ENCODE measurements at regions not wholly inside any gene's neighbourhood (a gene's known extent, or its start where the extent isn't known, plus 50 kb on each side); places are given as distances from the start of the nearest gene placed in this dataset.

DNA sequence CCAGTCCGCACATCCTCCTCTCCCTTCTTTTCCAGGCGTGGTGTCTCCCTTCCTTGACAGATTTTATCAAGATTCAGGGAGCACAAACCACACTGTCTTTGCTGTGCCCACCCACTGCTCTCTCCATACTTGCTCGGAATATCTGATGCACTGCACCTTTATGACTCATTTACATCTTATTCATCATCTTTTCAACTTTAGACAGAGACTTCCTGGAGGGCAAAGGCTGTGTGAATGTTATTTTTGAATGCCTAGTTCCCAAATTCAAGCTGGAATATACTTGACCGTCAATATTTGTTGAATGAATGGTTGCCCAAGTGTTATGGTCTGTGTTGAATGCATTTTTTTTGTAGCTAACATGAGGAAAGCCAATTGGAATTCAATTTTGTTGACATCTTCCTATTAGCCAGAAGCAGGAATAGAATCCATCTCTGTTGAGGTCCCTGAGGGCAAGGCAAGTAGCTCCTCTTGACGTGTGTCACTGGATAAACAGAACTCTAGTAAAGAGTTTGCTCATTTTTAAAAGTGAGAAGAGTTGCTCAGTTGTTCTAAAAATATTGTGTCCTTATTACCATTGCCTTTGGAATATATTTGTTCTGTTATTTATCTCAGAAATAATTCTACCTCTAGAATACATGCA, 95.0 kb downstream of the KLF6 start:
- no peak for DNase-seq

DNA sequence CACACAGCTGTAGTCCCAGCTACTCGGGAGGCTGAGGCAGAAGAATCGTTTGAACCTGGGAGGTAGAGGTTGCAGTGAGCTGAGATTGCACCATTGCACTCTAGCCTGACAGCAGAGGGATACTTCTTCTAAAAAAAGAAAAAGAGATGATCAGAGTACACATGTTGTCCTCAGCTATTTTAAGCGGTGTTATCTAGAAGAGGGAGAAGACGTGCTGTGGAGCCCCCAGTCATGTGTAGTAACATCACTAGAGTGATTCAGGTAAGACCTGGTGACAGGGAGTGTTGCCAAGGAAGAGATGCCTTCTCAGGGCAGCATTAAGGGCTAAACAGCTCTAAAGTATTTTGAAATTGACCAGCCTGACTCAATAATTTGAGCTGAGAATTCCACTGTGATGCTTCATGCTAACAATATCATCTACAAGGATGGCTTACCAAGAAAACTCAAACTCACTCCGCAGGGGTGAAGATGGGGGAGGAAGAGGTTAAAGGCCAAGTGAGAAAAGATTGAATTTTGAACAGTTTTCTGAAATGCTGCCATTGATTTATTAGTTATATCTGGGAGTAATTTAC, 97.4 kb downstream of the KLF6 start:
- DNase-seq = no peak

DNA sequence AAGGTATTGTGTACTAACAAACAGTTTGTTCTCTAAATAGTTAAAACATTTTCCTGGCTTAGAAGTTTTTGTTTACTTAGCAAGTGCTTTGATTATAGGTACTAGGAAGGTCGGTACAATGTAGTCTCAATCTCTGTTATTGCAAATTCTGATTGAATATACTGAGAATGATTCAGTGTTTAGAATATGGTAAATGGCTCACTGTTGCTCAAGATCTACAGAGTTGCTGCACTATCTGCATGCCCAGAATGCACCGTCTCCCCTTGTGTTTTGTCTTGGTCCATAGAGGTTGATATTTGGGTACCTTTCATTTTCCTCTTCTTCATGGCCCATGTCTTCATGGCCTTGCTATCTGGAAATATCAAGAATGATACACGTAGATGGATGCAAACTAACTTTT, 99.6 kb downstream of the KLF6 start:
- DNase-seq = no peak

DNA sequence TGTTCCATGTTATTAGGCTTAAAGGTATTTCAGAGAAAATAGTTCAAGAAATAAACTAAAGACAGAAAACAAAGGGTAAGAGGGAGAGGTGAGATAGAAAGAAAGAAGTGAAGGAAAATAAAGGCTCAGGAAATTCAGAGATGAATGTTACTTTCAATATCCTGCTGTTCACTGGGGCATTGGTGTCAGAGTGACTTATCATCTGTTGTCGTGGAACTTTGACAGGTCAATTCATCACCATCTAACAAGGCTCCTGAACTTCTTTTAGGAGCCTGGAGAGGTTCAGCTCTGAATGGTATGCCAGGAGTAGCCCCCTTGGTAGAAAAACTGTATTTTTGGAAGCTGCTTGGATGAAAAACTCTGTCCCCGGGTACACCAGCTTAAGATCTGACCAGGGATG, 100.1 kb downstream of the KLF6 start:
- DNase-seq = no peak

DNA sequence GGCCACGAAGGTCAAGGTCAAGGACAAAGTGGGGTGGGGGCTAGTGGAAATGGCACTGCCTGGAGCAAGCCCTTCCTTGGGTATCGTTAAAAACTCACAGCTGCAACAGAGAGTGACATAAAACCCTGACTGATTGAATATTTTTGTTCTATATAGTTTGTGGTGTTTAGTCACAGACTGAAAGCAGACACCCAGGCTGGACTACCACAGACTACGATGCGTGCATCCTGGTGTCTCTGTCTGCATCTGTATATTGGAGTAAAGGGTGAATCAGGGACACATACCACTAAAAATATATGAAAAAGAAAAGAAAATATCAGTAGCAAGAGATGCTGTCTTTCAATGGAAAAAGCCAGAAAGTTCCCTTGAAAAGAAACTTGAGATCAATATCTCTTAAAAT, 101.4 kb downstream of the KLF6 start:
- DNase-seq = no peak

DNA sequence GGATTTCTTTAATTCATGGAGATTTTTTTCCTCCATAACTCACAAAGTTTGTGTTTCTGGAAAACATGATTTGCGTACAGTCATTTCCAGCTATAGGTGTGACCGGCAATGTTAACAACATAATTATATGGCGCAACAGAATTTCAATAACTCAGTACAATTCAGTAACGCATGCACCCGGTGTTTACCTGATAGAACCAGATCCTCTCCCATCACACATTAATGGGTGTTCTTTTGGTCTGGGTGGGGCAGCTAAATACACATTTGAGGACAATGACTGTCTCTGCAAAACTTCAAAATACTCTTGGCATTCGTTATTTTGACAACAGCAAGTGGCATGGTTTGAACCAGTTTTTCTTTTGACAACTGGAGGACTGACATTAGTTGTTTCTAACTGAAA, 102.3 kb downstream of the KLF6 start:
- DNase-seq = no peak

DNA sequence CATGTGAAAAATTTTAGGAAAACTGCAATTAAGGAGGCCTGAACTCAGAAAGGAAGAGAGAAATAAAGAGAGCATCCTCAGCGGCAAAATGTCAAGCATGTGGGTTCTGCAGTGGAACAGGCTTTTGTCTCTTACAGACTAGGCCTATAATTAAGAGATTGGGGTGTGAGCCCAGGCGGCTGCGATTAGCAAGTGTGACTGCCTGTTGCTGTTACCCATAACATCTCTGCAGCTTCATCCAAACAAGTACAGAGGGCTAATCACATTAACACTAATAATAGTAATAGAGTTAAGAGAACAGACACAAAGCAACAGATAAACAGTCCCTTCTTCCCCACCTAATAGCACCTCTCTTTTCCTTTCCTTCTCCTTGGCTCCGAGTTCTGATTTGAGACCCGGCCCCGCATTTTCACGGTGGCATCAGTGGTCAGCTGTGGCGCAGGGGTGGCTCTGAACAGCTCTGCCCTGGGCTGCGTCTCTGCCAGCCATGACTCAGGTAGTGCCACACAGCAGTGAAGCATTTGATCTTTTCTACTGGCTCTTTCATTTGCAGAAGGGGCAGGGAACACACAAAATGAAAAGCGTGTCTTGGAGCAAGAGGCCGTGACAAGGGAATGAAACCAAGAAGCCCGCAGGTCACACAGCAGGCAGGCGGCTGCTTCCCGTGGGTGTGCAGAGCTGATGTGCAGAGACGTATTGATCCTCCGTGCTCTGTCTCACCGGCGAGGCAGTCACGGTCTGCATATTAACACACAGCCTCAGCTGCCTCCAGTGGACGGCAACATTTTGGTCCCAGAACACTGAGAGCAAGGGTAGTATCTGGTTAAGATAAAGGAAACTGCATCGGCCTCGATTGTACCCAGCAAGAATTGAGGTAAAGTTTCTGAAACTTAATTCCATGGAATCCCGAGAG, 103.1 kb downstream of the KLF6 start:
- no peak for DNase-seq

DNA sequence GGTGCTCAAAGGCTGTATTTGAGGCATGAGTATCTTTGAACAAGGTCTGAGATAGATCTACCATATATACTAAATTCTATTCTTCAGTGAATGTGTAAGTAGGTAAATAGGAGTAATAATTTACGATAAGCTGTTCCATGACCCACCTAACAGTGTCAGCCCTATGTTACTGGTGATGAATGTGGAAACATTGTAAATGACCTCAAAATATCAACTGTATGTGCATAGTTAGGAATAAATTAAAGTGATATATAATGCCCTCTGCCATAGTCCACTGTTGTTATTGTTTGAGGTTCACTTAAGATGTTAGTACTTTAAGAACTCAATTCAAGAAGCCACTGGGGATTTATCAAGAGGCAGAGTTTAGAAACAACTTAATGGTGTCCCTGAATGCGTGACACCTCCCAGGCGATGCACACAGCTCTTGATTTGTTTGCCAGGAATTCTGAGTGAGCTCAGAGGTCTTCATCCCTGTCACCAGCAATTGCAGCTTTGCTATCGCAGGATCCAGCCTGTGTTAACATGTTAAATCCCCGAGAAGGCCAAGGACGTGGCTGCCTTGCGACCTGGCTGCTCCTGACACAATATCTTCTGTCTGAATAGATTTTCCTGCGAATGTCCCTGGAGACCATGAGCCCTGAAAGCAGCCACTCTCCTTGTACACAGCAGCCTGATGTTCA, 104.9 kb downstream of the KLF6 start:
- DNase-seq = no peak

DNA sequence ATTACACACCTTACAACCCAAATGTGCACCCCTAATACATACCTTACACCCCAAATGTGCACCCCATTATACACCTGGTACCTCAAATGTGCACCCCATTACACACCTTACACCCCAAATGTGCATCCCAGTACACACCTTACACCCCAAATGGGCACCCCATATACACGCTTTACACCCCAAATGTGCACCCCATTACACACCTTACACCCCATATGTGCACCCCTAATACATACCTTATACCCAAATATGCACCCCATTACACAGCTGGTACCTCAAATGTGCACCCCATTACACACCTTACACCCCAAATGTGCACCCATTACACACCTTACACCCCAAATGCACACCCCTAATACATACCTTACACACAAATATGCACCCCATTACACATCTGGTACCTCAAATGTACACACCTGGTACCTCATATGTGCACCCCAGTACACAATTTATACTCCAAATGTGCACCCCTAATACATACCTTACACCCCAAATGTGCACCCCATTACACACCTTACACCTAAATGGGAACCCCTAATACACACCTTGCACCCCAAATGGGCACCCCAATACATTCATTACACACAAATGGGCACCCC, 106.3 kb downstream of the KLF6 start:
- DNase-seq = no peak

DNA sequence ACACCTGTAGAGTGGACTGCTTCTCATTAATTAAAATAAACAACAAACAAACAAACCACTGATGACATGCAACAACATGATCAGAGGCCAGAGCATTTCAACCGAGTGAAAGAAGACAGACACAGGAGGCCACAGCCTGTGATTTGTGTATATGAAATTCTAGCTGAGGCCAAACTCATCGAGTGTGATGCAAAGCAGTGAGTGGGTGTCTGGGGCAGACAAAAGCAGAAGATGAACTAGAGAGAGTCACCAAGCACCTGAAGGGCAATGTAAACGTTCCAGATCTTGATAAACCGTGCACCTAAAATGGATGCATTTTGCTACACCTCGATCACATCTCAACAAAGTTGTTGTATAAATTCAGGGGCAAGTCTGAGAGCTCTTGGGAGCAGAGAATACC, 108.4 kb downstream of the KLF6 start:
- DNase-seq = no peak

DNA sequence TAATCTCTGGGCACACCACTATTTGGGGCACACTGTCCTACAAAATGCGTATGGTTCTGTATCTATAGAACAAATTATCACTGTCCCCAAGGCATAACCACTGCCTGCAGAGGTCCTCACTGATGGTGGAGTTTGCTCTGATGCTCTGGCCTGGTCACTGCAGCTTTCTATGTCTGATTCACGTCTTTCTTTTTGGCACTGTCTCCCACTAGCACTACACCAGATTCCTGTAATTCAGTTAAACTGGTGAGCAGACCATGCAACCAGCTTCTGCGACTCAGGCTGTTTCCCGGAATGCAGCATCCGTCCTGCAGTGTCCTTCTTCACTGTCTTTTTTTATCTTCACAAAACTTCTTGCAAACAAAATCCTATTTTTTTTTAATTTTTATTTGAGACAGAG, 112.8 kb downstream of the KLF6 start:
- DNase-seq = no peak

DNA sequence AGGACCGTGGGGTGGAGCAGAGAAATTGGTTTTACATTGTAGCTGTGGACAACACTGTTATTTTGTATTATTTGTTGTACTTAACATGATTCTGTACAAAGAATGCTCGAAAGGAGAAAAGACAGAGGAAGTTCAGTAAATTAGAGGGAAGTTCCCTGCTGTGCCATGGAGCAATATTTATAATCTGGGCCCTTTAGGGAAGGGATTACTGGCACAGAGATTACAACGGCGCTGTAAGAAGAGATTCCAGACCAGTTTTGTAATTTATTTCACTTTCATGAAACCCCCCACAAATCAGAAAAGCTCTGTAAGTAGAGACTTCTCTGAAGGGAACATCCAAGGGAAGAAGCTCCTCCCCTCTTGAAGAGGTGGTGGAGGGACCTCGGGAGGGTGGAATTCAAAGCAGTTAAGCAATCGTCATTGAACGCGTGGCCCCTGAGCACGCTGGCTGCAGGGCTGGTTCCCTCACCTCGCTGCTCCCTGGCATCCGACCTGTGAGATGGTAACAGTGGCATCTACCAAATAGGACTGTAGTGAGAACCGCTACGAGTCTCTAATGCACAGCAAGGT, 113.5 kb downstream of the KLF6 start:
- no peak for DNase-seq

DNA sequence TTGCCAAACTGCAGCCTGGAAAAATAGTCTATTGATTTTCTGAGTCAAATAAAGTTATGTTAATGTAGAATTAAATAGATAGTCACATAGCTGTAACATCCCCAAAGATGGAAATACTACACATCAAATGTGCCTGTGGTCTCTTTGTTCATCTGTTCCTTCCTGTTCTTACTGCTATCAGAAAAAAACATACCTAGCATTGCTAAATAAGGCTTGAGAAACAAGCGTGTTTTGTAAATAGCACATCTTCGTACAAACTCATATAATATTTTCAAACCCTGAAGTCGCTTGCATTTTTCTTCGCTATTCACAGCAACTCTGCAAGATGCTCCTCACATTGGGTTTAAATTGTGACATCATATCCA, 116.1 kb downstream of the KLF6 start:
- DNase-seq = no peak

DNA sequence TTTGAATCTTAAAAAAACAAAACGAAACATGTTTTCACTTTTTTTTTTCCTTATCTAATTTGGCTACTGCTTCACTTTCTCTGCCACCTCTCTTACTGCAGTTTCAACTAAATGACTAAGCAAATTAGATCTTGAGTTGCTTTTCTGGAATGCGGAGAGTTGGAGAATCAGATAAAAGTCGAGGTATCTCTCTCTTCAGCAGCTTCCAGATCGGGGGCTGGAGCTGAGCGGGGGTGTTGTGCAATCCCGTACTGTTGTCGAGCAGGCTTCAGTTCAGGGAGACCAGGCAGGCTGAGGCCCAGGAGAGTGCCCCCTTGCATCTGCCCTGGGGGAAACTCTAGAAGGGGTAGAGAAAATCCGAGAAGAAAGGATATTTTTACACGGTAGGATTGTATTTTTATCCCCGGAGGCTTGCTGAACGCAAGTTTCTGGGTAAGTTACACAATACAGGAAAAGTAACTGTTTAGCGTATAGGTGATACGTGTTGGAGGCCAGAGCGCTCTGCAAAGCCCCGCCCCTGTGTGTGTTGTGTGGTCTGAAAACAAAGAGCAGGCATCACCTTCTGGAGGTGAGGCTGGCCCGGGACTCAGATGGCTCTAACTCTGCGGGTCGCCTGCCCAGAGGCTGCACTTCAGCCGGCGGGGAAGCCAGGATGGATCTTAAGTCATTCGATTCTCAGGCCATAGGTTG, 116.6 kb downstream of the KLF6 start:
- no peak for DNase-seq

DNA sequence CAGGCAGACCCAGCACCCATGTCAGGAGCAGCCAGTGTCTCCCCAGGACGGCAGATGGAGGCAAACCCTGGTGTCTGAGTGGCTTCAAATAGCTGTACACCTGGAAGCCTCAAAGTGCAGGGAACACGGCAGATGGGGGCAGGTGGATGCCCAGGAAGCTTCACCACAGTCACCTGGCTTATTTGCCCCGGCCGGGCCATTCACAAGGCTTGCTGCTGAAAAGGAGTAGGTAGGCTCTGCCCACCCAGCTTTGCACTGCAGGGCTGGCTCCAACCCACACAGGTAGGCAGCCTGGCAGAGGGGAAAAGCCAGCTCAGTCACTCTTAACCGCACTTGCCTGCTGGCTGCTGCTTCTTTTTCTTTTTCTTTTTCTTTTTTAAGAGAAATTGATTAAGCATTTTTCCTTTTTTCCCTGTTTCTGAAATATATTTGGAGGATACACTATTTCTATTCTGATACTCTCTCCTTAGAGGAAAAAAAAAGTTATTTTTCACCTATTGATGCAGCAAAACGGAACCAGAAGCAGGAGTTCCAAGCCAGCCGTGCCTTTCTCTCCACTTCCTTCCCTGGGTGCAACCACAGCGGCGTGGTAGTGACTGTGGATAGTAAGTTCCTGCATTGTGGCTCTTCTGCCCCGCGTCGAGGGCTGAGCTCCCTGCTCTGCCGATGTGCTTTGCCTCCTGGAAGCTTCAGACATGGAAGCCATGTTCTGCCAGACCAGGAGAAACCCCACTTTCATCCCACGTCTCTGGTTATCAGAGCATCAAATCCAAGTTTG, 118.3 kb downstream of the KLF6 start:
- DNase-seq = no peak

DNA sequence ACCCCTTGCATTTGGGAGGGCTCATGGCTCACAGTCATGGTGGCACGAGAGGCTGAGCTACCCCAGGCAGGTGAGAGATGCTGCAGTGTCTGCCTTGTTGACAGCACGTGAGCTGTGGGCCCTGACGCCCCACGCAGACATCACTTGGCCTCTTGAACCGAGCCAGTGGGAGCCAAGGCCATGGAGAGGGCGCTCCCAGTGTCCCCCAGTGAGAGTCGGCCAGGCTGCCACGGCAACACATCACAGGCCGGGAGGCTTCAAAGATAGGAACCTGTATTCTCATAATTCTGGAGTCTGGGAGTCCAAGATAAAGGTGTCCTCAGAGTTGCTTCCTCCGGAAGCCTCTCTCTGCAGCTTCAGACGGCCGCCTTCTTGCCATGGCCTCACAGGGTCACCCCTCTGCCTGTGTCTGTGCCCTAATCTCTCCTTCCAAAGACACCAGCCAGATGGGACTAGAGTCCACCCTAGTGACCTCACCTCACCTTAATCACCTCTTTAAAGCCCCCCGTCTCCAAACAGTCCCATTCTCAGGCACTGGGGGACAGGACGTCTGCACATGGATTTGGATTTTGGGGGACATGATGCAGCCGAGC, 119.6 kb downstream of the KLF6 start:
- no peak for DNase-seq

DNA sequence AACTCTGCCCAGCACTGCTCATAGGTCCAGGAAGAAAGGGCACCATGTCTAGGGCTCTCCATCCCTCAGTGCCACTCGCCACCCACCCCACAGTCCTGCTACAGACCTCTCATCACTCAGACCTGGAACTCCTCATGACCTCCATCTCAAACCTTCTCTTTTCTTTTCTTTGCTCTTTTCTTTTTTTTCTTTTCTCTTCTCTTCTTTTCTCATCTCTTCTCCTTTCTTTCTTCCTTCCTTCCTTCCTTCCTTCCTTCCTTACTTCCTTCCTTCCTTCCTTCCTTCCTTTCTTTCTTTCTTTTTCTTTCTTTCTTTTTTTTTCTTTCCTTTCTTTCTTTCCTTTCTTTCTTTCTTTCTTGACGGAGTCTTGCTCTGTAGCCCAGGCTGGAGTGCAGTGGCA, 122.2 kb downstream of the KLF6 start:
- no peak for DNase-seq

DNA sequence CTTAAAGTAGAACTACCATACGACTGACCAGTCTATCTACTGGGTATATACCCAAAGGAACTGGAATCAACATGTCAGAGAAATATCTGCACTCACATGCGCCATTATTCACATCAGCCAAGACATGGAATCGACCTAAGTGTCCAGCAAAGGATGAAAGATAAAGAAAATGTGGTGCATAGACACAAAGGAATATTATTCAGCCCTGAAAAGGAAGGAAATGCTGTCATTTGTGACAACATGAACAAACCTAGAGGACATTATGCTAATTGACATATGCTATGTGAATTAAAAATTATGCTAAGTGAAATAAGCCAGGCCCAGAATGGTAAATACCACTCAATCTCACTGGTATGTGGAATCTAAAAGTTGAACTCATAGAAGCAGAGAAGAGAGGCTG, 123.7 kb downstream of the KLF6 start:
- no peak for DNase-seq

DNA sequence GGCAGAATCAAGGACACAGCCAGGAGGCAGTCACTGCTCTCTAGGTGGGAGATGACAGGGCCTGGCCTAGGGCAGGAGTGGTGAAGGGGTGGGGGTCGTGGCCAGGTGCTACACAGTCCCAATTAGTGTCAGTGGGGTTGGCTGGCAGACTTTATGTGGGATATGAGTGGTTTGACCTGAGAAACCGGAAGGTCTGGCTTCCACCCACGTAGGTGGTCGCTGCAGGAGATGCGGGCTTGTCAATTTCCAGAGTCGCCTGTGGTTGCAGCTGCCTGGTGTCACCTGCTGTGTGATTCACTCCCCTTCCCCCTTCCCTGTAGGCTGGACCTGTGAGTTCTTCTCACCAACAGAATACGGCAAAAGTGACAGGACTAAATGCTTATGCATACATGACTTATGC, 124.3 kb downstream of the KLF6 start:
- no peak for DNase-seq

DNA sequence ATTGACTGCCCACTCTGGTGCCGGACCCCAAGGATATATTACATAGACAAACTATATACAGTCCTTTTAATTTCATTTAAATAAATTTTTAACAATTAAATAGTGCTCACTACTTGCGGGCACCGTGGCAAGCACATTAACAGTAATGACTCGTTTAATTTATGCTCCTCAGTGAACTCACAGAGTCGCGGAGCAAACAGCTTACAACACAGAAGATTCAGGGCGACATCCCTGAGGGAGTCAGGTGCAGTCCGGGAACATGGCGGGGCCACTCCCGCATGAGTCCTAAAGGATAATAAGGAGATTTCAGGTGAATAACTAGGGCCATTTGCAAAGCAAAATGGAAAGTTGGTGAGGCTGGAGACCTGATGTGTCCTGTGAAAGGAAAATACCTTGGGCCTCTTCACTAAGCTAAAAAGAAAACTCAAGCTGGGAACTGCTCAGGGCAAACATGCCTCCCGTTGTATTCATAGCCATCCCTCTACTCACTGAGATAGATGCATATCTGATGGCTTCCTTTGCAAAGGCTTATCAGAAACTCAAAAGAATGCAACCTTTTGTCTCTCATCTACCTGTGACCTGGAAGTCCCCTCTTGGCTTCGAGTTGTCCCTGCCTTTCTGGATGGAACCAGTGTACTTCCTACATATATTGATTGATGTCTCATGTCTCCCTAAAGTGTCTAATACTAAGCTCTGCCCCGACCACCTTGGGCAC, 125.6 kb downstream of the KLF6 start:
- DNase-seq = no peak

All from NCI-H1417 treated with DMSO at 0.1 percent for 48 hours (cell line).